Karpas-422 (cell line): ENCODE measurements at regions not wholly inside any gene's neighbourhood (a gene's known extent, or its start where the extent isn't known, plus 50 kb on each side); places are given as distances from the start of the nearest gene placed in this dataset.

Experiments
- DNase-seq: peaks from one replicate; pipeline ENCODE4 v3.0.0-alpha.2; 2015
- H2AFZ ChIP-seq: fragments of 200-600 bp; sonication (generic); 2 replicates; pipeline ENCODE4 v1.6.1; 2014; ENCODE audit warnings: antibody characterized with exemption, low read length, mixed read lengths
- H3K27ac ChIP-seq: fragments of 200-600 bp; sonication (generic); 2 replicates; pipeline ENCODE4 v1.5.1; 2014; ENCODE audit warnings: mild to moderate bottlenecking, low read length, moderate library complexity
- H3K27me3 ChIP-seq: fragments of 200-600 bp; sonication (generic); 2 replicates; pipeline ENCODE4 v1.6.1; 2014; ENCODE audit warnings: low read length, mixed read lengths
- H3K36me3 ChIP-seq: fragments of 200-600 bp; sonication (generic); 2 replicates; pipeline ENCODE4 v1.6.1; 2014; ENCODE audit warnings: low read length, mixed read lengths; ENCODE audit not compliant: insufficient read depth
- H3K4me1 ChIP-seq: fragments of 200-600 bp; sonication (generic); 2 replicates; pipeline ENCODE4 v1.6.1; 2014; ENCODE audit warnings: mild to moderate bottlenecking, low read length, mixed read lengths
- H3K4me2 ChIP-seq: fragments of 200-600 bp; sonication (generic); 2 replicates; pipeline ENCODE4 v1.6.1; 2014; ENCODE audit warnings: low read length, low read depth, mild to moderate bottlenecking; ENCODE audit not compliant: poor library complexity, severe bottlenecking
- H3K4me3 ChIP-seq: fragments of 200-600 bp; sonication (generic); 2 replicates; pipeline ENCODE4 v1.5.1; 2014; ENCODE audit warnings: mild to moderate bottlenecking, antibody characterized with exemption, low read length, mixed read lengths
- H3K79me2 ChIP-seq: fragments of 200-600 bp; sonication (generic); 2 replicates; pipeline ENCODE4 v1.6.1; 2014; ENCODE audit warnings: mild to moderate bottlenecking, low read length, mixed read lengths
- H3K9ac ChIP-seq: fragments of 200-600 bp; sonication (generic); 2 replicates; pipeline ENCODE4 v1.6.0; 2014; ENCODE audit warnings: low read length
- H3K9me2 ChIP-seq: fragments of 200-600 bp; sonication (generic), shearing (Covaris generic); replicated peaks from 2 replicates; pipeline ENCODE4 v1.6.0; 2014; ENCODE audit warnings: mild to moderate bottlenecking, low read length, moderate library complexity; ENCODE audit not compliant: insufficient read depth
- H3K9me3 ChIP-seq: fragments of 300-700, 200-600 bp; sonication (generic); 2 replicates; pipeline ENCODE4 v1.6.1; 2014; ENCODE audit warnings: low read length, mixed read lengths
- H4K20me1 ChIP-seq: fragments of 200-600 bp; sonication (generic); 2 replicates; pipeline ENCODE4 v1.6.1; 2014; ENCODE audit warnings: mild to moderate bottlenecking, antibody characterized with exemption, low read length, low read depth; ENCODE audit not compliant: insufficient read depth

- H3K27ac ChIP-seq = no peak overlapping the region
- DNase-seq = no peak
- no peak overlapping the region for H3K4me3 ChIP-seq
- no peaks in the 10 kb centered on the region for H3K9me2 ChIP-seq
- no peak overlapping the region for H3K9ac ChIP-seq
- H3K9me3 ChIP-seq = peaks cover 25% of the 10 kb centered on the region
- no peaks in the 10 kb centered on the region for H3K36me3 ChIP-seq
- no peak overlapping the region for H2AFZ ChIP-seq
- no peaks in the 10 kb centered on the region for H3K79me2 ChIP-seq
- no peaks in the 10 kb centered on the region for H4K20me1 ChIP-seq
- H3K4me1 ChIP-seq = no peaks in the 10 kb centered on the region
- no peaks in the 10 kb centered on the region for H3K27me3 ChIP-seq
- no peak overlapping the region for H3K4me2 ChIP-seq
Observed at GRCh38 chr7:81577642-81578340, 192.1 kb downstream of the HGF start.

DNA sequence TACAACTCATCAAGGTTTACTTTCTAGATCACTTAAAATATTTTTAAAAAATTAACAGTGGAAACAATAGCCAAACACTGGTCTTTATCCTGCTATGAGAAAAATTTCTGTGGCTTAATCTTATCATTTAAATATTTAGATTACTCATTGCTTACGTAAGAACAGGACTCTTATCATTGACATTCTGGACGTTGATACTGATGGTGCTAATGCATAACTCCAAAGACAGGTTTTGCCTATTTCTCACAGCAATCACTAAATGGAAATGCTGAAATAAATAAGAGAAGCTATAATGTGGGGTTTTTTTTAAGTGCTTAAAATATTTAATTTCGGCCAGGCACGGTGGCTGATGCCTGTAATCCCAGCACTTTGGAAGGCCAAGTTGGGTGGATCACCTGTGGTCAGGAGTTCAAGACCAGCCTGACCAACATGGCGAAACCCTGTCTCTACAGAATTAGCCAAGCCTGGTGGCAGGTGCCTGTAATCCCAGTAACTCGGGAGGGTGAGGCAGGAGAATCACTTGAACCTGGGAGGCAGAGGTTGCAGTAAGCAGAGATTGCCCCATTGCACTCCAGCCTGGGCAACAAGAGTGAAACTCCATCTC lies 195.0 kb downstream of the HGF start:
- H3K36me3 ChIP-seq = no peaks in the 10 kb centered on the region
- H3K9me3 ChIP-seq = peaks cover 24% of the 10 kb centered on the region; the same call in 1 of the 2 replicates
- H3K27me3 ChIP-seq = no peaks in the 10 kb centered on the region

GRCh38 chr7:81573932-81574331 lies 195.9 kb downstream of the HGF start:
- no peak overlapping the region for H2AFZ ChIP-seq
- no peak overlapping the region for H3K4me2 ChIP-seq
- H3K9me2 ChIP-seq = no peaks in the 10 kb centered on the region
- H3K9ac ChIP-seq = no peak overlapping the region
- no peak overlapping the region for H3K4me3 ChIP-seq
- no peaks in the 10 kb centered on the region for H4K20me1 ChIP-seq
- DNase-seq = no peak
- H3K27me3 ChIP-seq = no peaks in the 10 kb centered on the region
- H3K9me3 ChIP-seq = peaks cover 23% of the 10 kb centered on the region; the same call in 1 of the 2 replicates
- H3K36me3 ChIP-seq = no peaks in the 10 kb centered on the region
- H3K79me2 ChIP-seq = no peaks in the 10 kb centered on the region
- H3K4me1 ChIP-seq = no peaks in the 10 kb centered on the region
- H3K27ac ChIP-seq = no peak overlapping the region

More for the DNA sequence above, 195.0 kb downstream of the HGF start:
- DNase-seq = no peak
- H3K9me2 ChIP-seq = no peaks in the 10 kb centered on the region
- no peak overlapping the region for H3K9ac ChIP-seq
- H3K27ac ChIP-seq = no peak overlapping the region
- H3K4me2 ChIP-seq = no peak overlapping the region
- H2AFZ ChIP-seq = no peak overlapping the region
- no peaks in the 10 kb centered on the region for H3K79me2 ChIP-seq
- H3K4me1 ChIP-seq = no peaks in the 10 kb centered on the region
- H3K4me3 ChIP-seq = no peak overlapping the region
- no peaks in the 10 kb centered on the region for H4K20me1 ChIP-seq

DNA sequence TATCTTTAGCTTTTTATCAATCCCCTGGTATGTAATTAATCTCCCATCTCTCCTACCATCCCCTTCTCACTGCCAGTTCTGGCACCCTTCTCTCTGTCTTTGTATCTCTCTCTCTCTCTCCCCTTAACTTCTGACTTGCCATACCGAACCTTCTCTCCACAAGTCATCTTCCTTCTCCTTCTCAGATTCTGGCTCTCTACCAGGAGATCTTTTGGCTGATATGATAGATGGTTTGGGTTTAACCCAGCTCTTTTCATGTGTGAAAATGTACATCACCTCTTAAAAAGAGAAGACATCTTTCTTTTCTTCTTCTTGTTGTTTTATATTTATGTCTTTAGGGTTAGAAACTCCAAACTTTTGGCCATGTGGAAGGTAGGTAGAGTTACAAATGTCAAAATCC lies 196.7 kb downstream of the HGF start:
- no peak overlapping the region for H2AFZ ChIP-seq
- H3K4me1 ChIP-seq = no peaks in the 10 kb centered on the region
- no peak for DNase-seq
- no peak overlapping the region for H3K9ac ChIP-seq
- H3K79me2 ChIP-seq = no peaks in the 10 kb centered on the region
- no peaks in the 10 kb centered on the region for H3K27me3 ChIP-seq
- no peak overlapping the region for H3K4me2 ChIP-seq
- no peak overlapping the region for H3K4me3 ChIP-seq
- H3K9me2 ChIP-seq = no peaks in the 10 kb centered on the region
- no peaks in the 10 kb centered on the region for H4K20me1 ChIP-seq
- no peaks in the 10 kb centered on the region for H3K36me3 ChIP-seq
- H3K27ac ChIP-seq = no peak overlapping the region
- H3K9me3 ChIP-seq = peaks cover 28% of the 10 kb centered on the region; the same call in 1 of the 2 replicates

DNA sequence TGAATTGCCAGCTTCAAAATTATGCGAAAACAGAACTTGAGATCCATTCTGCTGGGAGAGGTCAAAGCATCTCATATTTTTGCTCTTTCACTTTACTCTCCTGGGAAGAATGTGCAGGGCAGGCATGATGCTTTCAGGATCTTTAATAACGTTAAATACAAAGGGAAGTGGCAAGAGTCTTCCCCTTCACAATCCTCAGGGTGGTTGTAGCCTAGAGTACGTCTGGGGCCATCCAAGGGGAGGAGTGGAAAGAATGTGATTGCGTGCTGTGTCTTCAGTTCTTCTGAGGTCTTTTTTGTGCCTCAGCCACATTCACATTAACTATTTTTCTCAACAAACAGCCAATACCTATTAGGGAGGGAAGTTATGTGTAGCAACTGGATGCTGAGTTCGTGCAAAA lies 207.3 kb downstream of the HGF start:
- no peak overlapping the region for H3K27ac ChIP-seq
- no peaks in the 10 kb centered on the region for H3K36me3 ChIP-seq
- no peaks in the 10 kb centered on the region for H3K4me1 ChIP-seq
- no peak overlapping the region for H3K4me3 ChIP-seq
- H3K9me3 ChIP-seq = peaks cover 26% of the 10 kb centered on the region
- no peaks in the 10 kb centered on the region for H4K20me1 ChIP-seq
- H3K9me2 ChIP-seq = no peaks in the 10 kb centered on the region; the same call in 1 of the 2 replicates
- no peaks in the 10 kb centered on the region for H3K79me2 ChIP-seq
- DNase-seq = no peak
- no peaks in the 10 kb centered on the region for H3K27me3 ChIP-seq
- H3K9ac ChIP-seq = no peak overlapping the region
- no peak overlapping the region for H3K4me2 ChIP-seq
- no peak overlapping the region for H2AFZ ChIP-seq

DNA sequence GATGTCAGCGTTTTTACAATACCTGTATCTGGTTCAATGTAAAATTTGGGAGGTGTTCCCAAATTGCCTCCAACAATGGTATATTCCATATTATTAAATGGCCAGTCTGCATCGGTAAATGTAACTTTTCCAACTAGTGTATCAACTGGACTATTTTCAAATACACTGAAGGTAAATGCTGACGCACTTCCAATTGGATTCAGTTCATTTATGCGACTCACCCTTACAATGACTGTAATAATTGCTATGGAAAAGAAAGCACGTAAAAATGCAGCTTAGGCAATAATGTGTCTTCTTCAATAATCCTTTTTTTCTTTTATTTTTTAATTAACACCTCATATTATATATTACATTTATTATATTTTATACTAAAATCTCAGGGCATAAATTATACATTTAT lies 209.1 kb downstream of the HGF start:
- H3K79me2 ChIP-seq = no peaks in the 10 kb centered on the region
- no peak overlapping the region for H3K9ac ChIP-seq
- no peak overlapping the region for H3K4me2 ChIP-seq
- no peaks in the 10 kb centered on the region for H4K20me1 ChIP-seq
- H3K36me3 ChIP-seq = no peaks in the 10 kb centered on the region
- H3K27ac ChIP-seq = no peak overlapping the region
- peaks cover 18% of the 10 kb centered on the region for H3K9me3 ChIP-seq
- H3K9me2 ChIP-seq = no peaks in the 10 kb centered on the region; the same call in 1 of the 2 replicates
- H3K4me1 ChIP-seq = no peaks in the 10 kb centered on the region
- no peak overlapping the region for H3K4me3 ChIP-seq
- DNase-seq = no peak
- H3K27me3 ChIP-seq = no peaks in the 10 kb centered on the region
- no peak overlapping the region for H2AFZ ChIP-seq

- H3K9me2 ChIP-seq = no peaks in the 10 kb centered on the region
- no peak overlapping the region for H2AFZ ChIP-seq
Observed at GRCh38 chr7:81549484-81550016, 220.3 kb downstream of the HGF start.

DNA sequence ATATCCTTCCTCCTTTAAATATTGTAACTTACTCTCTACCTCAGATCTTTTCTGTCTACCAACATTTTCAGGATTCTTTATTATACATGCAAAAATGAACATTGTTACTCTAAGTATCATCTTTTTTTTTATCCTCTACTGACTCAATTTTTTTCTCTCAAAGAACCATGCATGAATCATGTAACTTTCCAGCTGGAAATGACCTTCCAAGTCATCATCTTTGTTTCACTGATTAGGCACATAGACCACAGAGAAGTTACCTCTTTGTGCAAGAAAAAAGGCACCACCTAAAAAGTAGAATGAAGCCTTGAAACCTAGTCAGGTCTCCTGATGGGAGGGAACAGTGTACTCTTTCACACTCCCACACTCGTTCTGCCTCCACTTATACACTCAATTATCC lies 234.9 kb downstream of the HGF start:
- Histone ChIP-seq H3K79me2 (no peaks in the 10 kb centered on the region), H3K4me3 (no peak overlapping the region), H3K9me3 (peaks cover 31% of the 10 kb centered on the region), H3K4me1 (no peaks in the 10 kb centered on the region), H2AFZ (no peak overlapping the region), H3K9me2 (no peaks in the 10 kb centered on the region), H4K20me1 (no peaks in the 10 kb centered on the region), H3K36me3 (no peaks in the 10 kb centered on the region), H3K27ac (no peak overlapping the region), H3K9ac (no peak overlapping the region), H3K27me3 (no peaks in the 10 kb centered on the region), H3K4me2 (no peak overlapping the region)
- no peak for DNase-seq

More at GRCh38 chr7:81549484-81550016, 220.3 kb downstream of the HGF start:
- H3K4me1 ChIP-seq = no peaks in the 10 kb centered on the region
- H4K20me1 ChIP-seq = no peaks in the 10 kb centered on the region
- no peaks in the 10 kb centered on the region for H3K27me3 ChIP-seq
- no peak overlapping the region for H3K4me3 ChIP-seq
- peaks cover 19% of the 10 kb centered on the region for H3K9me3 ChIP-seq
- no peaks in the 10 kb centered on the region for H3K36me3 ChIP-seq
- no peak for DNase-seq
- H3K79me2 ChIP-seq = no peaks in the 10 kb centered on the region
- no peak overlapping the region for H3K9ac ChIP-seq
- no peak overlapping the region for H3K27ac ChIP-seq
- H3K4me2 ChIP-seq = no peak overlapping the region
